ENCODE measurements at regions not wholly inside any gene's neighbourhood (a gene's known extent, or its start where the extent isn't known, plus 50 kb on each side); places are given as distances from the start of the nearest gene placed in this dataset.
"Not testable (repeated sequence)": the region's sequence is repeated elsewhere in the genome, so short reads cannot be mapped to it uniquely, and the experiment has no call there.

- DNase-seq: no peak
These were observed 163.2 kb upstream of the P2RY1 start for GRCh38 chr3:152671446-152672319.

- DNase-seq: no peak
These were observed 162.6 kb upstream of the P2RY1 start for GRCh38 chr3:152672320-152672649.

GRCh38 chr3:152676810-152677379 is 158.0 kb upstream of the P2RY1 start:
- DNase-seq: no peak

GRCh38 chr3:152677491-152677890 is 157.4 kb upstream of the P2RY1 start:
- no peak for DNase-seq

GRCh38 chr3:152682477-152682876 is 152.5 kb upstream of the P2RY1 start:
- DNase-seq: no peak

- no peak for DNase-seq
These were observed 151.4 kb upstream of the P2RY1 start for GRCh38 chr3:152683521-152683999.

GRCh38 chr3:152684279-152684678 is 150.7 kb upstream of the P2RY1 start:
- DNase-seq: no peak

GRCh38 chr3:152688313-152688712 is 146.6 kb upstream of the P2RY1 start:
- no peak for DNase-seq

- DNase-seq: not testable (repeated sequence)
These were observed 142.6 kb upstream of the P2RY1 start for GRCh38 chr3:152692326-152692725.

- not testable (repeated sequence) for DNase-seq
These were observed 141.2 kb upstream of the P2RY1 start for GRCh38 chr3:152693521-152694250.

- no peak for DNase-seq
These were observed 139.1 kb upstream of the P2RY1 start for GRCh38 chr3:152695840-152696239.

GRCh38 chr3:152696962-152697361 is 138.0 kb upstream of the P2RY1 start:
- DNase-seq: no peak

- no peak for DNase-seq
These were observed 131.6 kb upstream of the P2RY1 start for GRCh38 chr3:152703245-152703890.

- DNase-seq: no peak
These were observed 127.8 kb upstream of the P2RY1 start for GRCh38 chr3:152706991-152707713.

- DNase-seq: no peak
These were observed 125.3 kb upstream of the P2RY1 start for GRCh38 chr3:152709659-152710058.

- no peak for DNase-seq
These were observed 124.4 kb upstream of the P2RY1 start for GRCh38 chr3:152710549-152710948.

- no peak for DNase-seq
These were observed 120.9 kb upstream of the P2RY1 start for GRCh38 chr3:152713989-152714388.

GRCh38 chr3:152714507-152714906 is 120.4 kb upstream of the P2RY1 start:
- no peak for DNase-seq

- no peak for DNase-seq
These were observed 117.7 kb upstream of the P2RY1 start for GRCh38 chr3:152717252-152717651.

- no peak for DNase-seq
These were observed 116.1 kb upstream of the P2RY1 start for GRCh38 chr3:152718810-152719209.

- no peak for DNase-seq
These were observed 115.7 kb upstream of the P2RY1 start for GRCh38 chr3:152719264-152719663.

GRCh38 chr3:152720951-152721718 is 113.8 kb upstream of the P2RY1 start:
- no peak for DNase-seq
